ENCODE measurements at regions not wholly inside any gene's neighbourhood (a gene's known extent, or its start where the extent isn't known, plus 50 kb on each side); places are given as distances from the start of the nearest gene placed in this dataset.

- TF ChIP-seq CTCF (conservative IDR thresholded peaks at IDR 0.05; ENCODE audit: low read depth, low read length) (no peak), POLR2A (IDR thresholded peaks at IDR 0.05; ENCODE audit: low read depth, low read length) (no peak), RAD21 (IDR thresholded peaks at IDR 0.05; ENCODE audit: low read length) (no peak), RFX5 (IDR thresholded peaks at IDR 0.05; ENCODE audit: low read depth, low read length) (no peak), USF2 (IDR thresholded peaks at IDR 0.05; ENCODE audit: low read depth, low read length) (no peak)
Measured at GRCh38 chr16:73124665-73125375, 76.9 kb upstream of the ZFHX3 start.
